Neural progenitor cell (in vitro differentiated cells): ENCODE measurements at regions not wholly inside any gene's neighbourhood (a gene's known extent, or its start where the extent isn't known, plus 50 kb on each side); places are given as distances from the start of the nearest gene placed in this dataset.

Source experiments
- DNase-seq: peaks from one replicate; pipeline ENCODE4 v3.0.0-alpha.2; 2016; ENCODE audit warnings: low spot score
- H2AFZ ChIP-seq: fragments of 200-600 bp; sonication (generic); replicated peaks from 2 replicates; pipeline ENCODE4 v1.6.1; 2016; ENCODE audit warnings: antibody characterized with exemption
- H3F3A ChIP-seq: fragments of 200-600 bp; sonication (generic); 2 replicates; pipeline ENCODE4 v1.6.1; 2016; ENCODE audit warnings: antibody characterized with exemption, low read depth
- H3K27ac ChIP-seq: fragments of 200-600 bp; sonication (generic); 2 replicates; pipeline ENCODE4 v1.5.1; 2016; ENCODE audit warnings: mild to moderate bottlenecking
- H3K27me3 ChIP-seq: fragments of 200-600 bp; sonication (generic); 2 replicates; pipeline ENCODE4 v1.6.1; 2016; ENCODE audit warnings: mild to moderate bottlenecking, moderate library complexity
- H3K36me3 ChIP-seq: fragments of 200-600 bp; sonication (generic); 2 replicates; pipeline ENCODE4 v1.5.1; 2016
- H3K4me1 ChIP-seq: fragments of 200-600 bp; sonication (generic); 2 replicates; pipeline ENCODE4 v1.6.1; 2016; ENCODE audit warnings: mixed run types
- H3K4me2 ChIP-seq: fragments of 200-600 bp; sonication (generic); 2 replicates; pipeline ENCODE4 v1.6.1; 2016
- H3K4me3 ChIP-seq: fragments of 200-600 bp; sonication (generic); 2 replicates; pipeline ENCODE4 v1.5.1; 2016
- H3K79me2 ChIP-seq: fragments of 200-600 bp; sonication (generic); 2 replicates; pipeline ENCODE4 v1.6.1; 2016; ENCODE audit warnings: low read depth
- H3K9ac ChIP-seq: fragments of 200-600 bp; sonication (generic); 2 replicates; pipeline ENCODE4 v1.6.1; 2016
- H3K9me3 ChIP-seq: fragments of 200-600 bp; sonication (generic); 2 replicates; pipeline ENCODE4 v1.5.1; 2016; ENCODE audit warnings: low read depth
- H4K20me1 ChIP-seq: fragments of 200-600 bp; sonication (generic); 2 replicates; pipeline ENCODE4 v1.6.1; 2016; ENCODE audit warnings: low read depth
- H3K27ac Mint-ChIP-seq: 3 replicates; pipeline ENCODE4 v1.8.0; 2021; ENCODE audit warnings: mixed read lengths
- H3K27me3 Mint-ChIP-seq: 2 replicates; pipeline ENCODE4 v1.8.0; 2022; ENCODE audit warnings: low read depth, mild to moderate bottlenecking, inconsistent platforms, moderate library complexity, mixed read lengths; ENCODE audit not compliant: insufficient read depth
- H3K36me3 Mint-ChIP-seq: 3 replicates; pipeline ENCODE4 v1.8.0; 2021; ENCODE audit warnings: mixed read lengths
- H3K4me1 Mint-ChIP-seq: 3 replicates; pipeline ENCODE4 v1.8.0; 2021; ENCODE audit warnings: mixed read lengths
- H3K4me3 Mint-ChIP-seq: 3 replicates; pipeline ENCODE4 v1.8.0; 2021; ENCODE audit warnings: mild to moderate bottlenecking, moderate library complexity, mixed read lengths
- H3K9me3 Mint-ChIP-seq: 3 replicates; pipeline ENCODE4 v1.8.0; 2020; ENCODE audit warnings: mixed read lengths
- EZH2 ChIP-seq: fragments of 200-600 bp; sonication (generic); IDR thresholded peaks from 2 replicates; pipeline ENCODE4 v1.6.1; 2017; ENCODE audit warnings: antibody characterized with exemption, mild to moderate bottlenecking, moderate library complexity
- EZH2phosphoT487 ChIP-seq: fragments of 200-600 bp; sonication (generic); IDR thresholded peaks from 2 replicates; pipeline ENCODE4 v1.6.1; 2017; ENCODE audit warnings: antibody characterized with exemption
- TF ChIP-seq, protein P1 (sequence below): fragments of 200-600 bp; sonication (generic); IDR thresholded peaks from 2 replicates; pipeline ENCODE4 v1.5.1; 2017; ENCODE audit warnings: antibody characterized with exemption, mild to moderate bottlenecking

DNA sequence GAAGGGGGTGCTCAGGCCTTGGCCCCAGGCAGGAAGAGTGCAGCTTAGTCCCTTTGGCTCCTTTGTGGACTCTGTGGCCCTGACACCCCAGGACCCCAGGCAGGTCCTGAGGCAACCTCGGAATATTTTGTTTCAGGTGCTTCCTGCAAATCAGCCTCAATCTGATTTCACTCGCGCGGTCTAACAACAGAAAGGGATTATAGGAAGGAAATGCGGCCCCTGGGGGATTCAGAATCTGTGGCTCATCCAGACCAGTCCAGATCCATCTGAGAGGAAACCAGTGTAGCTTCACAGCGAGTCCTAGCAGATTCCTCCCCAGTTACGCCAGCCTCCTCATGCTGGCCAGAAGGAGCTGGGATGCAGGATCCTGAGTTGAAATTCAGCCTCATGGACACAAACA, 59.5 kb upstream of the YWHAQ start:
- Histone ChIP-seq H3K79me2 (no peaks in the 10 kb centered on the region), H3K4me2 (no peak overlapping the region), H2AFZ (peak overlapping the region; percentile 69), H3K4me1 (peaks cover 10% of the 10 kb centered on the region), H3K27me3 (no peaks in the 10 kb centered on the region), H3K27ac (no peak overlapping the region), H3K36me3 (no peaks in the 10 kb centered on the region), H3K4me3 (no peak overlapping the region), H3F3A (no peaks in the 10 kb centered on the region), H3K9ac (no peak overlapping the region), H3K9me3 (no peaks in the 10 kb centered on the region), H4K20me1 (no peaks in the 10 kb centered on the region)
- no peak for DNase-seq
- no peaks in the 10 kb centered on the region for H3K27me3 Mint-ChIP-seq
- TF ChIP-seq EZH2 = no peak
- TF ChIP-seq, protein P1, sequence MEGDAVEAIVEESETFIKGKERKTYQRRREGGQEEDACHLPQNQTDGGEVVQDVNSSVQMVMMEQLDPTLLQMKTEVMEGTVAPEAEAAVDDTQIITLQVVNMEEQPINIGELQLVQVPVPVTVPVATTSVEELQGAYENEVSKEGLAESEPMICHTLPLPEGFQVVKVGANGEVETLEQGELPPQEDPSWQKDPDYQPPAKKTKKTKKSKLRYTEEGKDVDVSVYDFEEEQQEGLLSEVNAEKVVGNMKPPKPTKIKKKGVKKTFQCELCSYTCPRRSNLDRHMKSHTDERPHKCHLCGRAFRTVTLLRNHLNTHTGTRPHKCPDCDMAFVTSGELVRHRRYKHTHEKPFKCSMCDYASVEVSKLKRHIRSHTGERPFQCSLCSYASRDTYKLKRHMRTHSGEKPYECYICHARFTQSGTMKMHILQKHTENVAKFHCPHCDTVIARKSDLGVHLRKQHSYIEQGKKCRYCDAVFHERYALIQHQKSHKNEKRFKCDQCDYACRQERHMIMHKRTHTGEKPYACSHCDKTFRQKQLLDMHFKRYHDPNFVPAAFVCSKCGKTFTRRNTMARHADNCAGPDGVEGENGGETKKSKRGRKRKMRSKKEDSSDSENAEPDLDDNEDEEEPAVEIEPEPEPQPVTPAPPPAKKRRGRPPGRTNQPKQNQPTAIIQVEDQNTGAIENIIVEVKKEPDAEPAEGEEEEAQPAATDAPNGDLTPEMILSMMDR = no peak
- TF ChIP-seq EZH2phosphoT487 = no peak
- no peaks in the 10 kb centered on the region for H3K36me3 Mint-ChIP-seq
- H3K4me3 Mint-ChIP-seq = no peak overlapping the region
- H3K9me3 Mint-ChIP-seq = no peaks in the 10 kb centered on the region
- peaks cover 48% of the 10 kb centered on the region for H3K4me1 Mint-ChIP-seq
- peak overlapping the region; percentile 1 for H3K27ac Mint-ChIP-seq

DNA sequence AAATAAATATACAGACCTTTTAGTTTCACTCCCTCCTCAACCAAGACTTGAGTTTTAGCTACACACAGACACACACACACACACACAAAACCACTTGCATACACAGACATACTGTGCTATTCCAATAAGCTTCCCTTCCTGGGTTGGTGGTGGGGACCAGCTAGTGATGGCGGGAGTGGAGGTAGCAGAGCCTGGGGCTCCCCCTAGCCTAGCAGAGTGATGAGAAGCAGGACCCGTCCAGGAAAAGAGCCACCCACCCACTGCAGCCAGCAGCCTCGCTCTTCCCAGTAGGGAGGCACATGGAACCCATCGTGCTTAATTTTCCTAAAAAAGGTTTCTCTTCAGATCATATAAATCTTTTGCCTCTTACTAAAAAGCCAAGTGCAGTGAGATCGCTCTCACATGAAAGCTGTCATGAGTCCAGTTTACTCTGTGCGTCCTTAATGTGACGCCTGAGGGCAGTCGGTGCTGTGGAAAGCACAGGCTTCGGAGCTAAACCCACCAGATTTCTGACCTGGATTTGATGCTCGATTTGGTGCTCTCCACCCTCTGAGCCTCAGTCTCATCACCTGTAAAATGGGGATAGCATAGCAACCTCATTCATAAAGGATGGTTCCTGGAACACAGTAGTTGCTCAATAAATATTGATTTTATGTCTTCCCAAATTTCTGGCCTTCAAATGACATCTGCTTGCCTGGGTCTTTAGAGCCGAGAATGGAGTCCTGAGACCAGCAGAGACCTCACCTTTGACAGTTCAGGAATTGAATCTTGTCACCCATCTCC, 60.1 kb upstream of the YWHAQ start:
- TF ChIP-seq, protein P1 = no peak
- TF ChIP-seq EZH2 = no peak
- no peak for TF ChIP-seq EZH2phosphoT487
- Histone ChIP-seq H3K27me3 (no peaks in the 10 kb centered on the region), H4K20me1 (no peaks in the 10 kb centered on the region), H3K4me2 (no peak overlapping the region), H3K4me1 (peaks cover 10% of the 10 kb centered on the region), H3K9me3 (no peaks in the 10 kb centered on the region), H3F3A (no peaks in the 10 kb centered on the region), H2AFZ (no peak overlapping the region), H3K9ac (no peak overlapping the region), H3K27ac (no peak overlapping the region), H3K4me3 (no peak overlapping the region), H3K79me2 (no peaks in the 10 kb centered on the region), H3K36me3 (no peaks in the 10 kb centered on the region)
- H3K27me3 Mint-ChIP-seq = no peaks in the 10 kb centered on the region
- H3K36me3 Mint-ChIP-seq = no peaks in the 10 kb centered on the region
- DNase-seq = no peak
- H3K4me3 Mint-ChIP-seq = no peak overlapping the region
- H3K9me3 Mint-ChIP-seq = no peaks in the 10 kb centered on the region
- peaks cover 44% of the 10 kb centered on the region for H3K4me1 Mint-ChIP-seq
- H3K27ac Mint-ChIP-seq = peak overlapping the region; percentile 1

DNA sequence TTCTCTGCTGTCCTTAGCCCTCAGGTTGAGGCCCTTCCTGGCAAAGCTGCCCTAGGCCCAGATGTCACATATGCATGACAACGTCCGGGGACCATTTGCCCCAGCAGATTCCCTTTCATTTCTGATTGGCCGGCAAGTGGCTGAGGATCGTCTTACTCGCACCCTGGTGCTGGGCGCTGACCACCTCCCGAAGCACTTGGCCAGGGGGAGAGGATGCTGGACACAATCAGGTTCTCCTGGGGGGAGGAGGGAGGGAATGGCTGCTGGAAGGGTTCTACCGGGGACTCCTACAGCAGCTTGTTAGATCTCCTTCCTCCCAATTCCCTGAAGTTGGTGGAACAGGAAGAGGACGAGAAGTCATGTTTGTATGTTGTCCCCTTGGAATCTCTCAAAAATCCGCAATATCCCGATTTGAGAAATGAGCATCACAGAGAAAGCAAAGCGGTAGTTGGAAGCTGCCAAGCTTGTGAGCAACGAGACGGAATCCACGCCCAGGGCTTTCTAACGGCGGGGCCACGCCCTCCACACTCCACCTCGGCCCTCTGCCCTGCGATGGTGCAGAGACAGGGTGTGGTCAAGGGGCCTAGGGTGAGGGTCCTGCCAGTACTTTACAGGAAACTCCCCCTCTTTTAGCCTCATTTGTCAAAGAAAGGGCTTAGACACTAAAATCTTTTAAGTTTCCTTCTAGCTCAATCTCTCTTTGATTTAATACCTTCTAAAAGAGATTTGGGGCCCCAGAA, 61.8 kb upstream of the YWHAQ start:
- H2AFZ ChIP-seq = peak overlapping the region; percentile 79
- H3K4me2 ChIP-seq = no peak overlapping the region
- TF ChIP-seq EZH2 (no peak), EZH2phosphoT487 (no peak)
- TF ChIP-seq, protein P1 = no peak
- Mint-ChIP-seq H3K4me1 (peaks cover 30% of the 10 kb centered on the region), H3K9me3 (no peaks in the 10 kb centered on the region), H3K4me3 (no peak overlapping the region), H3K27me3 (no peaks in the 10 kb centered on the region), H3K36me3 (no peaks in the 10 kb centered on the region), H3K27ac (no peak overlapping the region)
- H3K36me3 ChIP-seq = no peaks in the 10 kb centered on the region
- no peaks in the 10 kb centered on the region for H3K79me2 ChIP-seq
- no peak overlapping the region for H3K4me3 ChIP-seq
- DNase-seq = peak; percentile 21
- H3K4me1 ChIP-seq = peaks cover 7% of the 10 kb centered on the region
- no peaks in the 10 kb centered on the region for H3K9me3 ChIP-seq
- H4K20me1 ChIP-seq = no peaks in the 10 kb centered on the region
- no peak overlapping the region for H3K9ac ChIP-seq
- no peaks in the 10 kb centered on the region for H3K27me3 ChIP-seq
- no peaks in the 10 kb centered on the region for H3F3A ChIP-seq
- no peak overlapping the region for H3K27ac ChIP-seq
